DMS153 (cell line): ENCODE measurements at regions not wholly inside any gene's neighbourhood (a gene's known extent, or its start where the extent isn't known, plus 50 kb on each side); places are given as distances from the start of the nearest gene placed in this dataset.

Experiments
- DNase-seq: peaks from one replicate; lab custom pipeline; 2025; lab: John Stamatoyannopoulos, UW

DNA sequence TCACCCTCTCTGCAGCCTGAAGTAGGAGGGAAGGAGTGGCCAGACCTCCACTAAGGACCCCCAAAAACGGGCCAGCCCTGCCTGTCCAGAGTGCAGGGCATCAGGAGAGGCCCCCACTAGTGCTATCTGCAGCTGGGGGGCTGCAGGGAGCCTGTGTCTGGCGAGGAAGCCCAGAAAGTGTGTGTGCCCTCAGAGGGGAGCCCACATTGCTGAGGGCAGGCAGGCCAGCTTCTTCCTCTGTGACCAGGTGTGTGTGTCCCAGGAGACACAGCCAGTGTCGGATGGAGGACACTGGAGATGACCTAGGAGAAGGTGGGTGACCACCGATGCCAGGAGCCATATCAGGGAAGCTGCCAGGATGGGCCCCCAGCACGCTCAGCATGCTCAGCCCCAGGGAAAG lies 218.7 kb downstream of the IRX2 start:
- DNase-seq, result no peak

DNA sequence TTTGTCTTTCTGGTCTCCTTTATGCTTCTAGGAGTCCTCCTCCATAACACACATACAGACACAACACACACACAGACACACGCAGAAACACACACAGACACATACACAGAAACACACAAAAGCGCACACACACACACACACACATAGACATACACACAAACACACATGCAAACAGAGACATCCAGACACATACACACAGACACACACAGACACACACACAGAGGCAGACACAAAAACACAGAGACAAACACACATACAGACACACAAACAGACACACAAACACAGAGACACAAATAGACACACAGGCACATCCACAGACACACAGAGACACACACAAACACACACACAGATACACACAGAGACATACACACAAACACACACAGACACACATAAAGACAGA lies 220.2 kb downstream of the IRX2 start:
- no peak for DNase-seq

DNA sequence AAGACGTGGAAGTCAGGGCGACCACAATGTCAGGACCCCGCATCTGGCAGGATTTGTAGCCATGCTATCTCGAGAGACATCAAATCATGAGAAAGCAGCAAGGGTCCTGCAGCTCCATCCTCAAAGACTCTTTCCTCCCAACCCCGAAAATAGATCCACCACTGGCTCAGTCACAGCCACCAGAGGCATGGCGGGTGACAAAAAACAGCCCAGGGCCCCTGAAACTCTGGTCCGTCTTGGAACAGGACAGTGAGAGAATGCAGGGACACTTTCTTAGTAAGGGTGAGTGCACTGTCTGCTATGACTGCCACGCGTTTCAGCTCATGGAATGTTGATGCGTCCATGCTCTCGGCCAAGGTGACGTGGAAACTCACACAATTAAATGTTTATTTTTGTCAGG lies 220.9 kb downstream of the IRX2 start:
- no peak for DNase-seq

DNA sequence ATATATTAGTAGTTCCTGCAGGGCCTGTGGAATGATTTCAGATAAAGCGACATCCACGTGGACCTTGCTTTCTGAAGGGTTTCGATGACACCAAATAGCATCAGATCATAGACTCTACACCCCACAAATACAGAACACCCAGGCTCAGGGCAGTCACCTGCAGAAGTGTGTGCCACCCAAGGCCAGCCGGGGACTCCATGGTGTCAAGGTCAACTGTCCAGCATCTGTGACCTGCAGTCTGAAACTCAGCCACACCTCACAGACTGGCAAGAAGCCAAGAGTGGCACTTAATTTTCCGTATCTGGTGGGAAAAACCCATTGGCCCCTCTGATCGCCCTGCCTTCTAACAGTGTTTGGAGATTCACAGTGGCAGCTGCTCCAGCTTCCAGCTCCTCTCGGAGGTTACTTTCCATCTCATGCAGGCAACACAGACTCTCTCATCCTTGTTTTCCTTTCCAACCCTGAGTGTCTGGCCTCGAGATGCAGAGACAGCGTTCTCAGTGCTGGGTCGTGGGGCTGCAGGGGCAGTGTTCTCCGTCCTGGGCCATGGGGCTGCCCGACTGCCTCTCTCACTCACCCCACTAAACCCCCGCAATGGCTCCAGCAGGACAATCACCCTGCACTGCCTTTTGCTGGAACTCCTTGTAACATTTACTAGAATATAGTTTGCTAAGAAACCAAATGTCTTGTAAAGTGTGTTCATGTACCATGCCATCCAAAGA lies 221.9 kb downstream of the IRX2 start:
- DNase-seq, result no peak

DNA sequence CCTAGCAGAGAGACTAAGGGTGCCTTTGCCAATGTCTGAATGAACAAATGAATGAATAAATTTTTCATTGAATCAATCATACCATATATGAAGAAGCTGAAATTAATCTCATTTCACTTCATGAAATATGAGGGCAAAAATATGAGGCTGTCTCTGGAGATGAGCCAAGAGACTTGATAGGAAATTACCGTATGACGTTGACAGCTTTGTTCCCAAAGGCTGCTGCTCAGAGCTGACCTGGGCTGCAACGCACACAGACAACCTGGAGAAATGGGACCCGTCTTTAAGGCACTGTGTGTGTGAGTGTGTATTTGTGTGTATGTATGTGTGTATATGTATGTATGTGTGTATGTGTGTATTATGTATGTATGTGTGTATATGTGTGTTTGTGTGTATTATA lies 226.1 kb downstream of the IRX2 start:
- no peak for DNase-seq

DNA sequence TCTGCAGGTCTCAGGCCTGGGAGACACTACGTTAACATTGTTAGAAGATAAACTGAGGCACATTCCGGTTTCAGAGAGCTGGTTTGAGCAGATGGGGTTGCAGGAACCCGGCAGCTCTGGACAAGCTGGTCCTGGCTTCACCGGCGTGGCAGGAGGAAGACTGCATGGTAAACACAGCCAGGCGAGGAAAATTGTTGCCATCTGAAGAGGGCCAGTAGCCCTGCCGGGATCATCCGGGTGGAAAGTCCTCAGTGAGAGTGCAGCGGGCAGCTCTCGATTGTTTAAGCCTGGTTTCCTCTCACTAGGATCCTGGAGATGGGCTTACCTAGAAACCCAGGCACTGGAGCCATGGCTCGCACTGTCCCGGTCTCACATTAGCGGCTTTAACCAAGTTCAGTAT lies 226.9 kb downstream of the IRX2 start:
- peak; percentile 4 for DNase-seq

DNA sequence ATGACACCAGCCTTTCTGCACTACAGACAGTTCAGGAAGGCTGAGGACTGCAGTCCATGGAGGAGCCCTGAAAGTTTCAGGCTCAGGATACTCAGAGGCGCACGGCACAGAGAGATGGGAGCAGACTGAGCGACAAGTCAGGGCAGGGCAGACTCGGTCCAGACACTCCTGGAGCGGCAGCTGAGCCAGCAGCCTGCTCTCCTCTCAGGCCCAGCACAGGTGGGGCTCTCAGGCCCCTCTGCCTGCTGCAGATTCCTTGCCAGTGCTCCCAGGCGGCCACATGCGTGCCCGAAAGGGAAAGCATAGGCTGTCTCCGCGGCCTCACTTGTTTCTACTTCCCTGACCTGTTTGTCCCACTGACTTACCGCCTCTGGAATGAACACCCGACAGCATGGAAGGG lies 228.3 kb downstream of the IRX2 start:
- no peak for DNase-seq

DNA sequence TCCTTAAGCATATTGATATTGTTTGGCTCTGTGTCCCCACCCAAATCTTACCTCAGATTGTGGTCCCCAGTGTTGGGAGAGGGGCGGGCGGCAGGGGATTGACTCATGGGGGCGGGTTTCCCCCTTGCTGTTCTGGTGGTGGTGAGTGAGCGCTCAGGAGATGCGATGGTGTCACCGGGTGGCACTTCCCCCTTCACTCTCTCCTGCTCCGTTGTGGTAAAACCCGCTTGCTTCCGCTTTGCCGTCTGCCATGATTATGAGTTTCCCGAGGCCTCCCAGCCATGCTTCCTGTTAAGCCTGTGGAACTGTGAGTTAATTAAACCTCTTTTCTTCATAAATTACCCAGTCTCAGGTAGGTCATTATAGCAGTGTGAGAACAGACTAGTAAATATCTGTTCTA lies 229.1 kb downstream of the IRX2 start:
- DNase-seq, result no peak

DNA sequence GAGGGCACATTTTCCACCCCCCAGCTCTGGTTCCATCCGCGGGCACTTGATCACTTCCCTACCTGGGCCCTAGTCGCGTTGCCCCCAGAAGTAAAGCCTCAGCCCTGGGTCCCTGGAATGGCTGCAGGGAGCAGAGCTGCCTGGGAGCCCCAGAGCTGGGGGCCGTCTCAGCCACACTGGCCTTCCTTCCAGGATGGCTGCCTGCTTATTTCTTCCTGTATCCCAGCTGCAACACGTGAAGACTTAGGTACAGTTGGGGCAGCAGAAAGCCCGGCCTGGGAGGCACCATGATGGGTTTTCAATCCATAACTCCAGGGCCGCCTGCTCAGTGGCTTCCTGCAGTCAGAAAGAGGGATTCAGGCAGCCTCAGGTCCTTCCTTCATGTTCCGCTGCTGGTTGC lies 232.3 kb downstream of the IRX2 start:
- no peak for DNase-seq

DNA sequence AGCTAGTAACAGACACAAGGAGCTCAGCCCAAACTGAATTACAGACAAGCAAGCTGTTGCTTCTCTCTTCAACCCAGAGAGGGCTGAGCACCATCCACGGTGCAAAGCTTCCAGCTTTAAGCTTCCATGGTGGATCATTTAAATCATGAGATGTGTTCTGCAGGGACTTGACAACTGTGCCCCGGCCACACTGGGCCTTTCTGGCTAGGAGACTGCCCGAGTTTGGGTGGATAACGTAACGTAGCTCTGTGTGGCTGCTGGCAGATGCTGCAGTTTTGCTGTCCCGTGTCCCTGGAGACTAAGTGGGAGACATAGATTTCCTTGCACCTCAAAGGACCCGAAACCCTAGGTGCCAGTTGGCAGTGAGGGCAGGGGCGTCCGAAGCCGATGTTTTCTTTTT lies 234.0 kb downstream of the IRX2 start:
- no peak for DNase-seq

DNA sequence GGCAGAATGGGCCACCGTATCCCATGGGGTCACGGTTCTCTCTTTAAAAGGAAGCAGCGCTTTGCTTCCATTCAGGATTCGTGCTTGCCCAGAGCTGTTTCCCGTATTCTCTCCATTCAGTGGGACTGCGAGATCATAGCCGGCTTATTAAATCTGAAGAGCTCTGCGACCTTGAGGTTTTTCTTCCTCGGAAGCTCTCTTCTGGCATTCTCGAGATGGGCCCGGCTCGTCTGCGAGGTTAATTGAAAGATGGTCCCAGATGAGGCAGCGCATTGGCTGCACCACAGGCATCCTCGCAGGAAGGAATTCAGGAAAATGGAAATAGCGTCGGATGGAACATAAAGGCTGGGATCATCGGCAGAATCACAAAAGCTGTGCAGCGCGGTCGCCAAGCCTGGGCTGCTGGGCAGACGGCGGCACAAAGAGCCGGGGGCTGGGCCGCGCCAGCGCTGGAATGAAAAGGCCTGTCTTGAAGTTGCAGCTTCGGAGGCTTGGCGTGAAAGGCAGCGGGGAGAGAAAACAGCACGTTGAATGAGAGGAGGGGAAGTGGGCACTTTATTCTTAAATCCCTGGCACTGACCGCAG lies 236.2 kb downstream of the IRX2 start:
- DNase-seq, result no peak

DNA sequence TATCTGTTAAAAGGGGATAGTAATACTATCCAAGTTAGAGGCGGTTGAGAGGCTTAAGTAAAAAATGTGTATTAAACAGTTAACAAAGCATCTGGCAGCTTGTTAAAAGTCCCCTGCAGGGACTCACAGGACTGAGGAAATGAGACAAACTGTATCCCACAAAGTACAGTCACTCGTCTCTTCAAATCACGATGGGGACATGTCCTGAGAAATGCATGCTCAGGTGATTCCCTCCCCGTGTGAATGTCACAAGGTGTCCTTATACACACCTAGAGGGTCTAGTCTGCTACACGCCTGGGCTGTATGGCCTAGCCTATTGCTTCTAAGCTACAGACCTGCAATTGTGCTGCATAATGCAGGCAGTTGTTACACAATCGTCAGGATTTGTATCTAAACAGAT lies 237.0 kb downstream of the IRX2 start:
- DNase-seq, result no peak

DNA sequence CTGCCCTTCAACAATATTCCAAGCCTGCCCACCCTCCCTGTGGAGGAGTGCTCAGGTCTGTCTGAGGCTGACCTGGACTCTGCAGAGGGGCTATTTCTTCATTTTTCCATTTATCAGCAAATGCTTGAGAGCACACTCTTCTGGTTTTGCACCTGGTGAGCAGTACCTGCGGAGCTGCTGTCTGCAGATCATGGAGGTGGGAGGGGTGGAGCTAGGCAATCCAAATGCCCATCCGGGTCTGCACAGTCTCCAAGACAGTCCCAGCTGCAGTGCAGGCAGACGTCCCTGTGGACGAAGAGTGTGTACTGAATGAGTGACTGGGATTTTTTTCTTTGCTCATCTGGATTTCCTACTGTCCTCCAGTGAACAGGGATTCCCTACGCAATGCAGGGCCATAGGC lies 239.8 kb downstream of the IRX2 start:
- no peak for DNase-seq

DNA sequence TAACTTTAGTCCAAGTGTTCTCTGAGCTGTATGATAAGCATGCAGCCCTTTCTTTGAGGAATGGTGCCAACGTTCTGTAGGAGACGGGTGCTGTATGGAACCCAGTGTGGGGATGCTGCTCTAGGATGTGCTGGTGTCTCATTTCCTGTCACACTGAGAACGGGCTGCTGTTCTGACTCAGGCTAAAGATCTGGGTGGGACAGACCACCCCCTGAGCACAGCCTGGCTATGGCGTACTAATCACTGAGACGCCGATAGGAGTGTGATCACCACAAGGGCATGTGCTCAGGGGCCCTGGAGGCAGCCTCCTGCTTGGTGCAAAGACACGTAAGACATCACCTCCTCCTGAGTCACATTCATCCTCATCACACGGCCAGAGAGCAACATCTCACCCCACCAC lies 240.4 kb downstream of the IRX2 start:
- DNase-seq, result no peak

DNA sequence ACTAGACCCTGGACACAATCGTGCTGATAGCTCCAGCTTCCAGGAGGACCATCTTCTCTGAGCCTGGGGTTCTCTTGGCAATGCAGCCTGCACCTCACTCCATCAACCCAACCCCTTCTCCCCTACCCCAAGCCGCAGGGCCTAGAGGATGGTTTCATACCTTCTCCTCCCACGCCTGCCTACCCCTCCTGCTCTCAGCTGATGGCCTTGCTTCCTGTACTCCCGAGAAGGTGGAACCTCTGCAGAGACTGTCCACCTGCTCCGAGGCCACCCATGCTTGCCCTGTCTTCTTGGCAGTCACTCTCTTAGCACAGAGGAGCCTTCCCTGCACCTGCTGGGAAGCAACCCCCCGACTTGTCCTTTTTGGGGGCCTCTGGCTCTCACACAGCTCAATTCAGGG lies 241.9 kb downstream of the IRX2 start:
- DNase-seq, result no peak

DNA sequence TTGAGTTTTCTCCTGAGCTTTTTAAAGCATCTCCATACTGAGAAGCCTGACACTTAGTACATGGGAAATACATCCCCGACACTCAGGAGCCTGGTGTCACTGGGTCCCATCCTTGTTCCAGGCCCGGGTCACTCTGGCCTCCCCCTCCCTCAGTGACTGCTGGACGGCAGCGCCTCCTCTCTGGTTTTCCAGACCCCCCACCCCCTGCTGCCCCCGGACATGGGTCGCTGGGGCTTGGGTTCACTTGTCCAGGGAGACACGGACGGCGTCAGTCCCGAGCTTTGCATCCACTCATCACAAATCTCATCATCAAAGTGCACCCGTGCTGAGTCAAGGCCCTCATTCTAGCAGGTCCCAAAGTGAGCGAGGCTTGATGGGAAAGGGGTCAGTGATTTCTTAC lies 243.0 kb downstream of the IRX2 start:
- no peak for DNase-seq

DNA sequence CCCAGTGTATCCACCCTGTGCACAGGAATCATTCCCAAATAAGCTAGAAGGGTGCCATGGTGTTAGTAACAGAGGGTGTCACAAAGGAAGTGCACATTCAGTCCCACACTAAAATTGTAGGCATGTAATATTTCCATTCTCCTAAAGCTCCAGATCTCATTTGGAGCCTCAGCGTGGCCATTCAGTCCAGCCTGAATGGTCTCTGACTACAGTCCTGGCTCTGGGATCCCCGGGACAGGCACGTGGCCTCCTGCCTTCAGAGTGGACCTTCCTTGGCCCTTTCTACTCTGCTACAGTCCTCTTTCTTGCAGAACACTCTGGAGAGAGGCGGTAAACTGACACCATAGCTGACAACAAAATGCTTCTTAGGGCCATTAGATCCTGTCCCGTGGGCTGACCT lies 243.9 kb downstream of the IRX2 start:
- no peak for DNase-seq

DNA sequence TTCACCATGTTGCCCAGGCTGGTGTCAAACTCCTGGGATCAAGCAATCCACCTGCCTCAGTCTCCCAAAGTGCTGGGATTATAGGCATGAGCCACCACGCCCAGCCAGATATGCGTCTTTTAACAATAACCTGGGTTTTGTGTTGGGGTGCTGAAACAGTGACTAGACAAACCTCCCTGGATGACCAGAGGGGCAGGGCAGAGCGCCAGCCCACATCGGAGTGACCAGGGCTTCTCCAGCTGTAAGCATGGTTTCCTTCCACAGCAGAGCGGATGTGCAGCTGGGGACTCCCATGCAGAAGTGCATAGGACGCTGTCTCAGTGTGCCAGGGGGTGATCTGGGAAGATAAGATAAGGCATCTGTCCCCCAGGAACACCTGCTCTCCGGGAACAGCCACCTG lies 244.9 kb downstream of the IRX2 start:
- no peak for DNase-seq

DNA sequence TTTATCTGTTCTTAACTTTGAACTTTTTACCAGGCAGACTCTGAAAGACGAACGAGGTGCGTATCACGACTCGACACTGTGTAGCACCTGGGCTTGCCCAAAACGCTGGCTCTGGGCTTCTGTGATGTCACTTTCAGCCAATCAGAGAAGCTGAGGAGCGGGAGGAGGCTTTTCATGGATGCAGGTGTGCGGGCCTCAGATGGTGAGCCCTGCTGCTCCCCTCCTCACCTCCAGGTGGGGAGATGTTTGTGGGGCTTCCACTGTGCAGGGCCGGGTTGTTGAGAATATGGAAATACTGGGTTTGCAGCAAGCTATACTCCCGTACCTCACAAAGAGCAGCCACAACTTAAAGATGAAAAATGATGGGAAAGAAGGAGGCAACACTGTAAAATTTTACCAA lies 246.3 kb downstream of the IRX2 start:
- DNase-seq, result no peak

DNA sequence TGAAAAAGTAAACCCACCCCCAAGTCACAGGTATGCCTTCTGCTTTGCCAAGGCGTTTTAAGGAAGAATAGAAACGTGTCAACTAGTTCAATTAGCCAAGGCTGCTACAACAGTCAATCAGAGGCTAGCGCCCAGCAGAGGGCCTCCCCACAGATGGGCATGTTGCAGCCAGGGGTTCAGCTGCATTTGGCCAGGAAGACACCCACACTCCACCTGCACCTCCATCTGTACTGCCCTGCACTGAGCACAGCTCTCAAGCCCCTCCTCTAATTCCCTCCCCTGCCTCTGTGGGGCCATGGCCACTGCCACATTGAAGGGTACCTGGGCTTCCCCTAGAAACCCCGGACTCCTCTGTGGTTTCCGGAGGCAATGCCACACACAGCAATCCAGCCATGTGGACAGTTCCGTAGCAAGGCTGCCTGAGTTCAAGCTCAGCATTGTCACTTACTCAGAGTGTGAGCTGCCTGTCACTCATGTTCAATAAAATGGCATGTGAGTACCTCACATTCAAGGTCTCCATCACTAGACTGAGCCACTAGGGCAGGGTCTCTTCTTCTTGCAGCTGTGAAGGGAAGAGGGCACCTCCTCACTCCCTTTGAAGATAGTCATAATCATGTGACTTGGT lies 248.4 kb downstream of the IRX2 start:
- no peak for DNase-seq

DNA sequence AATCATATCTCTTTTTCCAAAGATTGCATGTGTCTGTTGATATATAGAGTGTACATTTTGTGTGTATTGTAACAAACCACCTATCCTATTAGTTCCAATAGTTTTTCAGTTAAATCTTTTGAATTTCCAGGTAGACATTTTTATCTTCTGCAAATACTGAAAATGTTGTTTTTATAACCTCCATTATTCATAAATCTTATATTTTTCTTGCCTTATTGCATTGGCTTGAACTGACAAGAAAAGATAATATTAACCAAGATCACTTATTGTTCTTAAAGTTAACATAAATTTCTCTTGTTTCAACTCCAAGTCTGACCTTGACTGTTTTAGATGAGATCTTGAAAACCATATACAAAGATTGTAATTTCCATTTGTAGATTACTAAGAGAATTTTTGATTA lies 251.6 kb downstream of the IRX2 start:
- DNase-seq, result no peak

DNA sequence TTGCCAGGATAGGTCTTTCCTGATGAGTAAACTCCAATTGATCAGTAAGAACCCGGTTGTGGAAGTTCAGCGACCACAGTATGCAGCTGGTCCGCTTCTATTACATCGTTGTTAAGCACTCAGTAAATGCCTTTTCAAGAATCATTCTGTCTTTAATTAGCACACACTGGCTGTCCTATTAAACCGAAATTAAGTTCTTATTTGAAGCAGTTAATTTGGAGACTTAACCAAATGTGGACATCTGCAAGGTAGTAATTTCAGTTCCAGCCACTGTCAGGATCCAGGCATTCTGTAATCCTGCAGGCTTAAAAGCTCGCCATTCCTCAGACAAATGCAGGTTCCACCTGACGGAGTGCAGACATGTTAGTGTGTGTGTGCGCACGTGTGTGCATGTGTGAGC lies 254.6 kb downstream of the IRX2 start:
- no peak for DNase-seq

DNA sequence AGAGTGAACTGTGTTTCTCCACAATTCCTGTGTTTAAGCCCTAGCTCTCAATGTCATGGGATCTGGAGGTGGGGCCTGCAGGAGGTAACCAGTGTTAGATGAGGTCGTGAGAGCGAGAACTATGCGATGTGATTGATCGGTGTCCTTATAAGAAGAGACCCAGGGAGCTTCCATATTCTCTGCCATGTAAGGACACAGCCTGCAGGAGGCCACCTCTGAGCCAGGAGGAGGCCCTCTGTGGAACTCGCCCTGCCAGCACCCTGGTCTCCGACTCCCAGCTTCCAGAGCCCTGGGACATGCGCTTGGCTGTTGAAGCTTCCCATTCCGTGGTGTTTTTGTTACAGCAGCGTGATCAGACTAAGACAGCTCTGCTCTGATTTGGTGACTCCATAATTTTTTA lies 255.4 kb downstream of the IRX2 start:
- DNase-seq, result no peak

DNA sequence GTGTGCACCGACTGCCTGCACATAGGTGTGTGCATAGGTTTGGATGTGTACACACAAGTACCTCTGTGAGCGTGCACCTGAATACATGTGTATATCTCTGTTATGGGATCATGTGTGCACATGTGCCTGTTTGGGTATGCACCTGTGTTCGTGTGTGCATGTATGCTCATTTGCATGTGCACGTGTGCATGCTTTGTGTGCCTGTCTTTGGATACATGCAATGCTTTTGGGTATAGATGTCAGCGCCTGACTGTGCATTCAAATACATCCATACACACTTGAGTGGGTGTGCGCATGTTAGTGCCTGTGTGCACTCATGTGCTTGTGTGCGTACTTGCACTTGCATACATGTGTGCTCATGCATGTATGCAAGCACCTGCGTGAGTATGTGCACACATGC lies 258.1 kb downstream of the IRX2 start:
- no peak for DNase-seq
